ENCODE measurements at regions not wholly inside any gene's neighbourhood (a gene's known extent, or its start where the extent isn't known, plus 50 kb on each side); places are given as distances from the start of the nearest gene placed in this dataset.

- TF ChIP-seq ZNF423 (tag by site-specific recombination; IDR thresholded peaks at IDR 0.05) (no peak), SP7 (tag by site-specific recombination; IDR thresholded peaks at IDR 0.05) (peak; percentile 53; the same call in 1 of the 2 replicates), ZNF16 (tag by site-specific recombination; IDR thresholded peaks at IDR 0.05; ENCODE audit: low read depth) (no peak), ZBTB21 (tag by site-specific recombination; IDR thresholded peaks at IDR 0.05) (no peak), KLF1 (tag by site-specific recombination; IDR thresholded peaks at IDR 0.05) (no peak), ZNF785 (tag by site-specific recombination; IDR thresholded peaks at IDR 0.05) (no peak), ZNF548 (tag by site-specific recombination; IDR thresholded peaks at IDR 0.05) (no peak), WT1 (tag by site-specific recombination; IDR thresholded peaks at IDR 0.05) (no peak), ZNF776 (tag by site-specific recombination; IDR thresholded peaks at IDR 0.05; ENCODE audit: borderline replicate concordance) (no peak), ZFP3 (tag by site-specific recombination; IDR thresholded peaks at IDR 0.05; ENCODE audit: low read depth) (no peak), BCL6B (tag by site-specific recombination; IDR thresholded peaks at IDR 0.05) (no peak), ZSCAN16 (tag by site-specific recombination; IDR thresholded peaks at IDR 0.05) (no peak), ZNF416 (tag by site-specific recombination; IDR thresholded peaks at IDR 0.05) (no peak), ZNF37A (tag by site-specific recombination; IDR thresholded peaks at IDR 0.05) (no peak), GLIS2 (tag by site-specific recombination; IDR thresholded peaks at IDR 0.05) (no peak), ZNF549 (tag by site-specific recombination; IDR thresholded peaks at IDR 0.05) (no peak), ZNF571 (tag by site-specific recombination; IDR thresholded peaks at IDR 0.05) (no peak), ZNF239 (tag by site-specific recombination; IDR thresholded peaks at IDR 0.05) (no peak), ZSCAN30 (tag by site-specific recombination; IDR thresholded peaks at IDR 0.05) (no peak), HOXC10 (CRISPR knock-in tag; IDR thresholded peaks at IDR 0.05) (no peak), MZF1 (tag by site-specific recombination; IDR thresholded peaks at IDR 0.05; ENCODE audit: borderline replicate concordance) (no peak), ZXDB (tag by site-specific recombination; IDR thresholded peaks at IDR 0.05) (no peak), ZNF266 (tag by site-specific recombination; IDR thresholded peaks at IDR 0.05; ENCODE audit: low read depth) (no peak), ZNF366 (tag by site-specific recombination; conservative IDR thresholded peaks at IDR 0.05) (peak; percentile 38), ZNF311 (tag by site-specific recombination; IDR thresholded peaks at IDR 0.05; ENCODE audit: borderline replicate concordance) (no peak), ZNF623 (tag by site-specific recombination; IDR thresholded peaks at IDR 0.05) (no peak), FEZF1 (tag by site-specific recombination; IDR thresholded peaks at IDR 0.05) (no peak), ZNF362 (tag by site-specific recombination; IDR thresholded peaks at IDR 0.05) (no peak), YY2 (tag by site-specific recombination; IDR thresholded peaks at IDR 0.05) (no peak), ZIC2 (tag by site-specific recombination; IDR thresholded peaks at IDR 0.05) (peak; percentile 60), ZNF629 (tag by site-specific recombination; IDR thresholded peaks at IDR 0.05) (peak; percentile 55), ZSCAN5A (tag by site-specific recombination; IDR thresholded peaks at IDR 0.05) (no peak), ZNF112 (tag by site-specific recombination; IDR thresholded peaks at IDR 0.05) (no peak), ZNF837 (tag by site-specific recombination; IDR thresholded peaks at IDR 0.05) (no peak)
- TF ChIP-seq, protein P1, sequence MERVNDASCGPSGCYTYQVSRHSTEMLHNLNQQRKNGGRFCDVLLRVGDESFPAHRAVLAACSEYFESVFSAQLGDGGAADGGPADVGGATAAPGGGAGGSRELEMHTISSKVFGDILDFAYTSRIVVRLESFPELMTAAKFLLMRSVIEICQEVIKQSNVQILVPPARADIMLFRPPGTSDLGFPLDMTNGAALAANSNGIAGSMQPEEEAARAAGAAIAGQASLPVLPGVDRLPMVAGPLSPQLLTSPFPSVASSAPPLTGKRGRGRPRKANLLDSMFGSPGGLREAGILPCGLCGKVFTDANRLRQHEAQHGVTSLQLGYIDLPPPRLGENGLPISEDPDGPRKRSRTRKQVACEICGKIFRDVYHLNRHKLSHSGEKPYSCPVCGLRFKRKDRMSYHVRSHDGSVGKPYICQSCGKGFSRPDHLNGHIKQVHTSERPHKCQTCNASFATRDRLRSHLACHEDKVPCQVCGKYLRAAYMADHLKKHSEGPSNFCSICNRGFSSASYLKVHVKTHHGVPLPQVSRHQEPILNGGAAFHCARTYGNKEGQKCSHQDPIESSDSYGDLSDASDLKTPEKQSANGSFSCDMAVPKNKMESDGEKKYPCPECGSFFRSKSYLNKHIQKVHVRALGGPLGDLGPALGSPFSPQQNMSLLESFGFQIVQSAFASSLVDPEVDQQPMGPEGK (tag by site-specific recombination; IDR thresholded peaks at IDR 0.05): peak; percentile 60; the same call in 1 of the 2 replicates
- TF ChIP-seq, protein P2, sequence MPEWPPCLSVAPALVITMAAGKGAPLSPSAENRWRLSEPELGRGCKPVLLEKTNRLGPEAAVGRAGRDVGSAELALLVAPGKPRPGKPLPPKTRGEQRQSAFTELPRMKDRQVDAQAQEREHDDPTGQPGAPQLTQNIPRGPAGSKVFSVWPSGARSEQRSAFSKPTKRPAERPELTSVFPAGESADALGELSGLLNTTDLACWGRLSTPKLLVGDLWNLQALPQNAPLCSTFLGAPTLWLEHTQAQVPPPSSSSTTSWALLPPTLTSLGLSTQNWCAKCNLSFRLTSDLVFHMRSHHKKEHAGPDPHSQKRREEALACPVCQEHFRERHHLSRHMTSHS (tag by site-specific recombination; IDR thresholded peaks at IDR 0.05): no peak
Measured at GRCh38 chr5:173764332-173765028, 123.7 kb upstream of the CPEB4 start (continued).

Measured in HEK293 (cell line).